HepG2 (cell line): ENCODE measurements at regions not wholly inside any gene's neighbourhood (a gene's known extent, or its start where the extent isn't known, plus 50 kb on each side); places are given as distances from the start of the nearest gene placed in this dataset.

Source experiments
- ATAC-seq: fragments of 200-7000 bp; cut with Tn5 transposase; 3 replicates; pipeline ENCODE4 v1.9.1; 2020; ENCODE audit warnings: mild to moderate bottlenecking, moderate library complexity
- BruUV-seq: library from RNA; stranded (reverse); fragments of 400-500 nt; replicated peaks from 2 replicates; lab custom pipeline; 2021; lab: Mats Ljungman, UMichigan
- CTCF ChIA-PET: fragments of 300-600 bp; formaldehyde crosslinking; extraction: SDS; loops from one replicate; lab custom pipeline; 2021; ENCODE audit warnings: low total read pairs, inconsistent platforms, low intra/inter-chr PET ratio; lab: Yijun Ruan, JAX
- POLR2A ChIA-PET: fragments of 350-600 bp; sonication (Branson Sonifier 250); formaldehyde crosslinking; loops from one replicate; lab custom pipeline; 2020; ENCODE audit warnings: antibody characterized with exemption, inconsistent platforms; lab: Yijun Ruan, JAX
- DNase-seq: peaks from one replicate; pipeline ENCODE4 v3.0.0-alpha.2; 2015; ENCODE audit warnings: low spot score
- FAIRE-seq: peaks from 3 replicates; lab custom pipeline; 2011; peaks lifted over from hg19 to GRCh38; lab: Jason Lieb, UNC
- H2AFZ ChIP-seq: one replicate; pipeline ENCODE4 v1.6.1; 2011; ENCODE audit warnings: low read length, inconsistent platforms
- H3K27ac ChIP-seq: fragments of 300-600 bp; 3 replicates; pipeline ENCODE4 v1.8.0; 2011; ENCODE audit warnings: mixed run types, mild to moderate bottlenecking, mixed read lengths, low read length, inconsistent platforms; ENCODE audit not compliant: insufficient read depth; ENCODE audit errors: extremely low read length
- H3K27me3 ChIP-seq, 2 experiments: fragments of 200-600 bp in 1 of 2; 2 replicates in 1 of 2; 3 replicates in 1 of 2; pipeline versions ENCODE4 v1.6.0 to v1.8.0; 2011; ENCODE audit warnings: low read length in 2 of 2, mild to moderate bottlenecking in 2 of 2, moderate library complexity in 2 of 2, inconsistent platforms in 1 of 2; ENCODE audit not compliant: insufficient read depth in 2 of 2, control insufficient read depth in 1 of 2
- H3K36me3 ChIP-seq, 2 experiments: fragments of 200-600 bp in 1 of 2; replicated peaks in 1 of 2; 2 replicates in 1 of 2; 3 replicates in 1 of 2; pipeline versions ENCODE4 v1.5.1 to v1.8.0; 2011; ENCODE audit warnings: low read length in 2 of 2, inconsistent platforms in 1 of 2; ENCODE audit not compliant: insufficient read depth in 2 of 2, control insufficient read depth in 1 of 2
- H3K4me1 ChIP-seq: 2 replicates; pipeline ENCODE4 v1.5.1; 2012; ENCODE audit warnings: low read length, inconsistent platforms; ENCODE audit not compliant: insufficient read depth
- H3K4me2 ChIP-seq: 2 replicates; pipeline ENCODE4 v1.6.0; 2011; ENCODE audit warnings: low read depth, low read length, inconsistent platforms
- H3K4me3 ChIP-seq, 3 experiments: fragments of 200-600 bp in 1 of 3; sonication (generic), shearing (Covaris generic) in 1 of 3; replicated peaks in 1 of 3; 2 replicates each; pipeline ENCODE4 v1.5.1; 2011 to 2016; ENCODE audit warnings: low read length in 3 of 3, inconsistent platforms in 2 of 3, low read depth in 2 of 3, mild to moderate bottlenecking in 2 of 3, control low read depth in 1 of 3, mixed read lengths in 1 of 3; ENCODE audit not compliant: insufficient read depth in 1 of 3
- H3K79me2 ChIP-seq: one replicate; pipeline ENCODE4 v1.6.1; 2011; ENCODE audit warnings: low read length, inconsistent platforms; ENCODE audit not compliant: insufficient read depth
- H3K9ac ChIP-seq: 2 replicates; pipeline ENCODE4 v1.6.0; 2011; ENCODE audit warnings: mild to moderate bottlenecking, low read depth, low read length, inconsistent platforms; ENCODE audit not compliant: insufficient read depth
- H3K9me3 ChIP-seq: 2 replicates; pipeline ENCODE4 v1.5.1; 2012; ENCODE audit warnings: mild to moderate bottlenecking, low read length
- H4K20me1 ChIP-seq: 2 replicates; pipeline ENCODE4 v1.6.0; 2011; ENCODE audit warnings: inconsistent platforms, mild to moderate bottlenecking, low read length, moderate library complexity; ENCODE audit not compliant: insufficient read depth
- AGO2 ChIP-seq: fragments of 200-400 bp; formaldehyde crosslinking; optimal IDR thresholded peaks from 2 replicates; pipeline ENCODE3; 2017; ENCODE audit warnings: mild to moderate bottlenecking, low read depth, low read length, moderate library complexity
- GRHL1 ChIP-seq: sonication (generic); formaldehyde crosslinking; conservative IDR thresholded peaks from 2 replicates; pipeline ENCODE4 v1.8.0; 2022; ENCODE audit warnings: missing genetic modification reagents
- MTA1 ChIP-seq: sonication (generic); formaldehyde crosslinking; IDR thresholded peaks from 2 replicates; pipeline ENCODE4 v1.4.0; 2020; ENCODE audit warnings: missing genetic modification reagents, mild to moderate bottlenecking, borderline replicate concordance
- ZNF180 ChIP-seq: sonication (generic); formaldehyde crosslinking; IDR thresholded peaks from 2 replicates; pipeline ENCODE4 v1.4.0; 2020; ENCODE audit warnings: low read depth, missing genetic modification reagents, borderline replicate concordance
- ZNF354B ChIP-seq: sonication (generic); formaldehyde crosslinking; IDR thresholded peaks from 2 replicates; pipeline ENCODE4 v1.8.0; 2022; ENCODE audit warnings: mild to moderate bottlenecking, missing genetic modification reagents
- ZNF451 ChIP-seq: sonication (generic); formaldehyde crosslinking; IDR thresholded peaks from 2 replicates; pipeline ENCODE4 v1.5.0; 2020; ENCODE audit warnings: mild to moderate bottlenecking, missing genetic modification reagents
- WGBS: methylation state at CpG from one replicate; pipeline ENCODE4 v1.1.6; 2017; ENCODE audit warnings: low lambda C conversion rate; 5-methylcytosine and 5-hydroxymethylcytosine counted together
- in situ Hi-C: cut with HindIII; loops from 2 replicates; pipeline ENCODE4 v1.10.0; 2017; ENCODE audit warnings: low pct_unique_long_range_greater_than_20kb; ENCODE audit not compliant: extremely low pct_ligation_motif_present
- intact Hi-C: fragments of 100-400 bp; cut with micrococcal nuclease; formaldehyde crosslinking; loops from one replicate; pipeline ENCODE4 v1.10.0; 2022; ENCODE audit not compliant: unreplicated experiment
- TF ChIP-seq, protein P1 (sequence below): sonication (generic); formaldehyde crosslinking; IDR thresholded peaks from 2 replicates; pipeline ENCODE4 v1.5.0; 2020; ENCODE audit warnings: mild to moderate bottlenecking, missing genetic modification reagents, borderline replicate concordance
- TF ChIP-seq, protein P2 (sequence below): sonication (generic); formaldehyde crosslinking; IDR thresholded peaks from 2 replicates; pipeline ENCODE4 v1.8.1; 2022; ENCODE audit warnings: mild to moderate bottlenecking, missing genetic modification reagents

DNA sequence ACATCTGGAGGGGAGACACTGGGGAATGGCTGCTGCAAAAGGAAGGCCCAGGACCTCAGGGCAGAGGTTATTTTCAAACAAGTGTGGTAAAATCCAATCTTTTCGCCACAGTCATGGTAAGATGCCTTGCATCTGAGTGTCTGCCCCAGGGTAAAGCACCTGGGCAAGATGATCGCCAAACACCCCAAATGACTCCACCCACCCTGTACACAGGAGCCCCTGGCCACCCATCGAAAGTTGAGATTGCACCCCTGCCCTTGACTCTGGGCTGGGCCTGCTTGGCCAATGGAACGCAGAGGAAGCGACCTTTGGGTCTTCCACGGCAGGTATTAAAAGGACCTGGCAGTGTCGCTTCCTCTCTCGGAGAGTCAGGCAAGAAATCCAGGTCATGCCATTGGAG, 88.8 kb downstream of the C16orf95 start:
- in situ Hi-C loops (no loop called here), intact Hi-C loops (no loop called here)
- Histone ChIP-seq H3K4me1 (peaks cover 10% of the 10 kb centered on the region), H3K9me3 (no peaks in the 10 kb centered on the region), H3K9ac (no peak overlapping the region), H3K36me3 (no peaks in the 10 kb centered on the region), H2AFZ (no peak overlapping the region), H4K20me1 (no peaks in the 10 kb centered on the region), H3K27ac (no peak overlapping the region), H3K27me3 (no peaks in the 10 kb centered on the region; a peak in 1 of 5 replicates), H3K79me2 (no peaks in the 10 kb centered on the region), H3K4me3 (no peak overlapping the region), H3K4me2 (no peak overlapping the region)
- CTCF ChIA-PET, result no interaction called here
- POLR2A ChIA-PET, result no interaction called here
- BruUV-seq, result no TSS peak
- ATAC-seq (no peak; the same call in 2 of the 3 replicates), FAIRE-seq (no peak), DNase-seq (no peak)
- 60% methylated on average over 6 of the region's 8 CpGs for WGBS
- no peak for TF ChIP-seq MTA1
- no peak for TF ChIP-seq ZNF451 (CRISPR knock-in tag)
- no peak for TF ChIP-seq ZNF354B (CRISPR knock-in tag)
- TF ChIP-seq, protein P1, sequence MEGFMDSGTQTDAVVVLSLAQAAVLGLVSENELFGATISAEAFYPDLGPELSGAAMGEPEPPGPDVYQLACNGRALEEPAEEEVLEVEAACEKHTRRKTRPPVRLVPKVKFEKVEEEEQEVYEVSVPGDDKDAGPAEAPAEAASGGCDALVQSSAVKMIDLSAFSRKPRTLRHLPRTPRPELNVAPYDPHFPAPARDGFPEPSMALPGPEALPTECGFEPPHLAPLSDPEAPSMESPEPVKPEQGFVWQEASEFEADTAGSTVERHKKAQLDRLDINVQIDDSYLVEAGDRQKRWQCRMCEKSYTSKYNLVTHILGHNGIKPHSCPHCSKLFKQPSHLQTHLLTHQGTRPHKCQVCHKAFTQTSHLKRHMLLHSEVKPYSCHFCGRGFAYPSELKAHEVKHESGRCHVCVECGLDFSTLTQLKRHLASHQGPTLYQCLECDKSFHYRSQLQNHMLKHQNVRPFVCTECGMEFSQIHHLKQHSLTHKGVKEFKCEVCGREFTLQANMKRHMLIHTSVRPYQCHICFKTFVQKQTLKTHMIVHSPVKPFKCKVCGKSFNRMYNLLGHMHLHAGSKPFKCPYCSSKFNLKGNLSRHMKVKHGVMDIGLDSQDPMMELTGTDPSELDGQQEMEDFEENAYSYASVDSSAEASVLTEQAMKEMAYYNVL, result no peak
- TF ChIP-seq GRHL1, result no peak
- TF ChIP-seq ZNF180 (CRISPR knock-in tag), result no peak
- TF ChIP-seq, protein P2, sequence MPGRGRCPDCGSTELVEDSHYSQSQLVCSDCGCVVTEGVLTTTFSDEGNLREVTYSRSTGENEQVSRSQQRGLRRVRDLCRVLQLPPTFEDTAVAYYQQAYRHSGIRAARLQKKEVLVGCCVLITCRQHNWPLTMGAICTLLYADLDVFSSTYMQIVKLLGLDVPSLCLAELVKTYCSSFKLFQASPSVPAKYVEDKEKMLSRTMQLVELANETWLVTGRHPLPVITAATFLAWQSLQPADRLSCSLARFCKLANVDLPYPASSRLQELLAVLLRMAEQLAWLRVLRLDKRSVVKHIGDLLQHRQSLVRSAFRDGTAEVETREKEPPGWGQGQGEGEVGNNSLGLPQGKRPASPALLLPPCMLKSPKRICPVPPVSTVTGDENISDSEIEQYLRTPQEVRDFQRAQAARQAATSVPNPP, result no peak
- no peak for TF ChIP-seq AGO2
